Activated CD4-positive, alpha-beta memory T cell treated with anti-CD3 and anti-CD28 coated beads for 36 hours (primary cell): ENCODE measurements at regions not wholly inside any gene's neighbourhood (a gene's known extent, or its start where the extent isn't known, plus 50 kb on each side); places are given as distances from the start of the nearest gene placed in this dataset.

ENCODE experiments used
- CTCF ChIA-PET: fragments of 350-600 bp; sonication (Branson Sonifier 250); formaldehyde crosslinking; loops from one replicate; lab custom pipeline; 2021; ENCODE audit warnings: antibody characterized with exemption, inconsistent platforms; lab: Charles Lee
- POLR2A ChIA-PET: fragments of 350-600 bp; sonication (Branson Sonifier 250); formaldehyde crosslinking; loops from one replicate; lab custom pipeline; 2021; ENCODE audit warnings: antibody characterized with exemption; lab: Charles Lee
- DNase-seq: peaks from one replicate; pipeline ENCODE4 v3.0.0-alpha.2; 2020
- H3K27ac Mint-ChIP-seq: one replicate; pipeline ENCODE4 v1.8.0; 2021; ENCODE audit warnings: mixed read lengths
- H3K27me3 Mint-ChIP-seq: one replicate; pipeline ENCODE4 v1.8.0; 2021; ENCODE audit warnings: mixed read lengths
- H3K36me3 Mint-ChIP-seq: one replicate; pipeline ENCODE4 v1.8.0; 2021; ENCODE audit warnings: mixed read lengths
- H3K4me1 Mint-ChIP-seq: one replicate; pipeline ENCODE4 v1.8.0; 2021; ENCODE audit warnings: low read depth, mixed read lengths
- H3K4me3 Mint-ChIP-seq: one replicate; pipeline ENCODE4 v1.8.0; 2021; ENCODE audit warnings: mild to moderate bottlenecking, mixed read lengths
- H3K9me3 Mint-ChIP-seq: one replicate; pipeline ENCODE4 v1.8.0; 2021; ENCODE audit warnings: mixed read lengths
- intact Hi-C: fragments of 100-400 bp; cut with micrococcal nuclease; formaldehyde crosslinking; loops from one replicate; pipeline ENCODE4 v1.15.1; 2023

- Mint-ChIP-seq H3K9me3 (no peaks in the 10 kb centered on the region), H3K4me3 (no peak overlapping the region), H3K27me3 (peaks cover 9% of the 10 kb centered on the region), H3K36me3 (no peaks in the 10 kb centered on the region), H3K4me1 (no peaks in the 10 kb centered on the region), H3K27ac (no peak overlapping the region)
- no peak for DNase-seq
- intact Hi-C loops, result no loop called here
- ChIA-PET POLR2A (no interaction called here), CTCF (no interaction called here)
These were observed 187.2 kb upstream of the CELF2 start for GRCh38 chr10:10830293-10830986.

GRCh38 chr10:10831085-10831484 lies 186.6 kb upstream of the CELF2 start:
- no peak for DNase-seq
- intact Hi-C loops, result no loop called here
- POLR2A ChIA-PET, result no interaction called here
- no peak overlapping the region for H3K27ac Mint-ChIP-seq
- no peaks in the 10 kb centered on the region for H3K4me1 Mint-ChIP-seq
- no peaks in the 10 kb centered on the region for H3K9me3 Mint-ChIP-seq
- H3K27me3 Mint-ChIP-seq, result peaks cover 9% of the 10 kb centered on the region
- no peak overlapping the region for H3K4me3 Mint-ChIP-seq
- no peaks in the 10 kb centered on the region for H3K36me3 Mint-ChIP-seq
- CTCF ChIA-PET, result no interaction called here

GRCh38 chr10:10833955-10834354 lies 183.7 kb upstream of the CELF2 start:
- Mint-ChIP-seq H3K27me3 (peaks cover 7% of the 10 kb centered on the region), H3K36me3 (no peaks in the 10 kb centered on the region), H3K4me1 (no peaks in the 10 kb centered on the region), H3K9me3 (no peaks in the 10 kb centered on the region), H3K27ac (no peak overlapping the region), H3K4me3 (no peak overlapping the region)
- DNase-seq, result no peak
- intact Hi-C loops, result no loop called here
- ChIA-PET POLR2A (no interaction called here), CTCF (no interaction called here)

GRCh38 chr10:10844251-10844650 lies 173.4 kb upstream of the CELF2 start:
- ChIA-PET POLR2A (no interaction called here), CTCF (no interaction called here)
- Mint-ChIP-seq H3K27me3 (peaks cover 24% of the 10 kb centered on the region), H3K27ac (no peak overlapping the region), H3K4me1 (no peaks in the 10 kb centered on the region), H3K36me3 (no peaks in the 10 kb centered on the region), H3K9me3 (peaks cover 16% of the 10 kb centered on the region), H3K4me3 (no peak overlapping the region)
- intact Hi-C loops, result no loop called here
- no peak for DNase-seq

GRCh38 chr10:10845185-10845584 lies 172.5 kb upstream of the CELF2 start:
- Mint-ChIP-seq H3K4me3 (no peak overlapping the region), H3K36me3 (no peaks in the 10 kb centered on the region), H3K27ac (no peak overlapping the region), H3K4me1 (no peaks in the 10 kb centered on the region), H3K27me3 (peaks cover 28% of the 10 kb centered on the region), H3K9me3 (peaks cover 6% of the 10 kb centered on the region)
- ChIA-PET CTCF (no interaction called here), POLR2A (no interaction called here)
- intact Hi-C loops, result no loop called here
- DNase-seq, result no peak

GRCh38 chr10:10845826-10846503 lies 171.7 kb upstream of the CELF2 start:
- Mint-ChIP-seq H3K27me3 (peaks cover 32% of the 10 kb centered on the region), H3K9me3 (peaks cover under 1% of the 10 kb centered on the region), H3K27ac (no peak overlapping the region), H3K4me3 (no peak overlapping the region), H3K4me1 (no peaks in the 10 kb centered on the region), H3K36me3 (no peaks in the 10 kb centered on the region)
- POLR2A ChIA-PET, result no interaction called here
- intact Hi-C loops, result no loop called here
- CTCF ChIA-PET, result no interaction called here
- DNase-seq, result no peak

GRCh38 chr10:10846504-10846900 lies 171.2 kb upstream of the CELF2 start:
- peaks cover 37% of the 10 kb centered on the region for H3K27me3 Mint-ChIP-seq
- no peak overlapping the region for H3K4me3 Mint-ChIP-seq
- no peak for DNase-seq
- ChIA-PET POLR2A (no interaction called here), CTCF (no interaction called here)
- H3K27ac Mint-ChIP-seq, result no peak overlapping the region
- no peaks in the 10 kb centered on the region for H3K4me1 Mint-ChIP-seq
- H3K9me3 Mint-ChIP-seq, result no peaks in the 10 kb centered on the region
- intact Hi-C loops, result no loop called here
- H3K36me3 Mint-ChIP-seq, result no peaks in the 10 kb centered on the region

- intact Hi-C loops, result no loop called here
- Mint-ChIP-seq H3K36me3 (no peaks in the 10 kb centered on the region), H3K4me1 (no peaks in the 10 kb centered on the region), H3K4me3 (no peak overlapping the region), H3K27me3 (peaks cover 41% of the 10 kb centered on the region), H3K27ac (no peak overlapping the region), H3K9me3 (no peaks in the 10 kb centered on the region)
- ChIA-PET CTCF (no interaction called here), POLR2A (no interaction called here)
- no peak for DNase-seq
These were observed 170.3 kb upstream of the CELF2 start for GRCh38 chr10:10847387-10847786.

- CTCF ChIA-PET, result no interaction called here
- Mint-ChIP-seq H3K4me1 (no peaks in the 10 kb centered on the region), H3K27ac (no peak overlapping the region), H3K27me3 (peaks cover 42% of the 10 kb centered on the region), H3K36me3 (no peaks in the 10 kb centered on the region), H3K4me3 (no peak overlapping the region), H3K9me3 (no peaks in the 10 kb centered on the region)
- POLR2A ChIA-PET, result no interaction called here
- DNase-seq, result no peak
- intact Hi-C loops, result no loop called here
These were observed 169.1 kb upstream of the CELF2 start for GRCh38 chr10:10848488-10849111.

GRCh38 chr10:10849306-10849705 lies 168.4 kb upstream of the CELF2 start:
- Mint-ChIP-seq H3K27ac (no peak overlapping the region), H3K4me3 (no peak overlapping the region), H3K9me3 (no peaks in the 10 kb centered on the region), H3K36me3 (no peaks in the 10 kb centered on the region), H3K27me3 (peaks cover 41% of the 10 kb centered on the region), H3K4me1 (no peaks in the 10 kb centered on the region)
- intact Hi-C loops, result no loop called here
- ChIA-PET POLR2A (no interaction called here), CTCF (no interaction called here)
- DNase-seq, result no peak

GRCh38 chr10:10850214-10850613 lies 167.5 kb upstream of the CELF2 start:
- no peaks in the 10 kb centered on the region for H3K4me1 Mint-ChIP-seq
- no peak overlapping the region for H3K4me3 Mint-ChIP-seq
- H3K9me3 Mint-ChIP-seq, result no peaks in the 10 kb centered on the region
- CTCF ChIA-PET, result no interaction called here
- DNase-seq, result no peak
- H3K27me3 Mint-ChIP-seq, result peaks cover 41% of the 10 kb centered on the region
- no peaks in the 10 kb centered on the region for H3K36me3 Mint-ChIP-seq
- POLR2A ChIA-PET, result no interaction called here
- no peak overlapping the region for H3K27ac Mint-ChIP-seq
- intact Hi-C loops, result no loop called here

- intact Hi-C loops, result no loop called here
These were observed 165.2 kb upstream of the CELF2 start for GRCh38 chr10:10852464-10852863.

More at GRCh38 chr10:10852464-10852863, 165.2 kb upstream of the CELF2 start:
- DNase-seq, result no peak
- Mint-ChIP-seq H3K27me3 (peaks cover 30% of the 10 kb centered on the region), H3K9me3 (no peaks in the 10 kb centered on the region), H3K27ac (no peak overlapping the region), H3K4me3 (no peak overlapping the region), H3K36me3 (no peaks in the 10 kb centered on the region), H3K4me1 (no peaks in the 10 kb centered on the region)
- ChIA-PET POLR2A (interaction anchor here (0.6 kb wide), 1 partner anchor 90 kb away, joined by 4 read pairs; no protein-coding TSS in a partner anchor), CTCF (no interaction called here)
